Fibroblast of peridontal ligament (primary cell): ENCODE measurements at regions not wholly inside any gene's neighbourhood (a gene's known extent, or its start where the extent isn't known, plus 50 kb on each side); places are given as distances from the start of the nearest gene placed in this dataset.

Experiments used
- DNase-seq: peaks from one replicate; pipeline ENCODE4 v3.0.0-alpha.2; 2010; ENCODE audit errors: extremely low read depth

GRCh38 chr16:65222536-65222935, 100.7 kb upstream of the CDH11 start:
- no peak for DNase-seq

DNA sequence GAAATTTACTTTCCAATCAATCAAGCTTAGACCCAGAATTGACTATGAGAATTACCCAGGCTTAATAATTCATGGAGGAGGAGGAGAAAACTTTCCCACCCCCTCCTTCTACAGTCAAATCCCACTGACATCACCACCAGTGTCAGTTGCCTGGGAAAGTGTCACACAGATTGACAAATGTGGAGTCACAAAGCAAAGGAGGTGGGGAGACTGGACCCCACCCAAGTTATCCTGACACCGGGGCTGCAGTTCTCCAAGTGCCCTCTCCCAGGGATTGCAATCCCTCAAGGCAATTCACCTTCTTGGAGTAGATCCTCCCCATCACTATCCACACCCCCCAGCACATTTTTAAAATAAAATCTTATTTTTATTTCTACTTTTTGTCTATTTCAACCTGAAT, 100.2 kb upstream of the CDH11 start:
- no peak for DNase-seq

GRCh38 chr16:65219786-65220185, 97.9 kb upstream of the CDH11 start:
- DNase-seq: no peak

DNA sequence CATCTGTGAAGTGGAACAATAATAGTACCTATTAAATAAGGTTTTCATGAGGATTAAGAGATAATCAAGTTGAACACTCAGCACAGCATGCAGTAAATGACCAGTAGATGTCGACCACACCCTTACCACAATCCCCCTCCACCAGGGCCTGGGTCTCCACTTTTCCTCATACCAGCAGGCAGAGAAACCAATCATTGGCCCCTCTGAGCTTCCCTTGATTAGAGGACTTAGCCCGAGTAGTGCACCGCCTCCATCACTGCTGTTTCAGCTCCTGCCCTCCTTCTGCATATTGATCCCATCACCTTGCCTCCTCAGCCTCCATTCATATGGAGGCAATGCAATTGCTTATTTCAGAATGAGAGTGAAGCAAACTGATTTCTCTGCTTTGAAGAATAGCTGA, 96.5 kb upstream of the CDH11 start:
- DNase-seq: no peak

DNA sequence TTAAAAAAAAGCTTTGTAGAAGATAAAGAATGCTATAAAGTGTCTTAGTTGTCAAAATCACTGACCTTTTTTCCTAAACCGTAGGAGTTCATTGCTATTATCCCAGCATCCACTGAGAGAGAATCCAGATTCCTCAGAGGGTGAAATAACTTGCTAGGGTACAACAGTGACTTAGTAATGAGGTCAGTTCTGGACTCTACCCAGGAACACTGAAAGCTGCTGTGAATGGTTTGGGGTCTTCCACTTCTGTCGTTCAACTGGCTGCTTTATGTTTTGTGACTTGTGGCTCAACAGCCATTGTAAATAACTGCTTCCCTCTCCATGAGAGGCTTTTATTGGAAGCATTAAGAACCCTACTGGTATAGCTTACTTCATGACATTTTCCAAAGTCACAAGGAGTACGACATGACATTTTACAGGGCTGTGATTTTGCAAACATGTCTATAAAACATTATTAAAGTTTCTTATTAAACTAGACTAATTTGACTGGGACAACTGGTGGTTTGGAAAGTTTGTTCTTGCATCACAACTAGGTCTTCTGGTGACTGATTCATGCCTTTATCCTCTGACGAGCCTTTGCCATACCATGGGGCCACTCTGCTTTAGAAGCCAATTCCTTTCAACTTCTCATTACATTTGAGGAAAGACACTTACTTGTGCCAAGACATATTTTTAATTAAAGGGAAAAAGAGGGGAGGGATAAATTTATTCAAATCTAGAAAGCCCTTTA, 92.2 kb upstream of the CDH11 start:
- DNase-seq: no peak

DNA sequence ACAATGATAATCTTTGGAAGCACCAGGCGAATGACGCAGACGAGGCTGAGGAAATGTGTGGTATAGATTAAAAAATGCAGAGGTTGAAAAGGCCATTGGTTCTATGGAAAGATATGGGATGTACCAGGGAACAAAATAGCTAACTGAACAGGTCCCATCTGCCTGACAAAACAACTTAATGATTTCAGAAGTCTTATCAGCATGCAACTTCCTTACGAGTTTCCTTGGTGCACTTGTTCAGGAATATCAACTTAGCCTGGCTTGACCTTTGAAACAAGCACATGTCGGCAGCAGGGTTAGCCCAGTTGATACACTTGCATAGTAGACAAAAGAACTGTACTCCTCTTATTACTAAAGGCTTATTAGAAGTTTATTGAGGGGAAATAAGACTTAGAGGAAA, 90.9 kb upstream of the CDH11 start:
- no peak for DNase-seq

DNA sequence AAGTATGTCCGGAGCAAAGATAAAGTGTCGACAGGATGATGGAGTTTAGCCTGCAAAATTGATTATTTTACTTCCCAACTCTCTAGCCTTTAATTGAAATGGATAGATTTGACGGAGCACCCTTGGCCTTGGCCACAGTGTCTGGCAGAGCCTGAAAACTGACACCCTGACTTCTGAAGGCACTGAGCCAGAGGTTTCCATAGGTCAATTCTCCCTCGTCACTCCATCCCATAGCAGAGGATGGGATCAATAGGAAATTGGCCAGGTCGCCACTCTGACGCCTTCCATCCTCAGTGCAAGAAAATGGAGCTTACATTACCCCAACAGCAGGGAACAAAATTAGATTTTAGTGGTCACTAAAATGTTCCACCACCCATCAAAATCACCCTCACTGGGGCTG, 90.4 kb upstream of the CDH11 start:
- no peak for DNase-seq

DNA sequence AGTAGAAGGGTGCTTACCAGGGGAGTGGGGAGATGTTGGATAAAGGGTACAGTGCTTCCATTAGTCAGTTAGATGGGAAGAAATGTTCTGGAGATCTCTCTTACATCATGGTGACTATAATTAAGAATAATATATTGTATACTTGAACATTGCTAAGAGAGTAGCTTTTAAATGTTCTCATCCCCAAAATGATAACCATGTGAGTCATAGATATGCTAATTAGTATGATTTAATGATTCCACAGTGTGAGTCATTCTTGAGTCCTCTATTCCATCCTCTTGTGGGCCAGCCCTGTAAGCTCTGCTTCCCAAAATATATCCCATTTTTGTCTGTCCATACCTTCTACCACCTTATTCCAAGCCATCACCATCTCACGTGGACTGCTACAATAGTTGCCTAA, 80.6 kb upstream of the CDH11 start:
- peak; percentile 32 for DNase-seq

DNA sequence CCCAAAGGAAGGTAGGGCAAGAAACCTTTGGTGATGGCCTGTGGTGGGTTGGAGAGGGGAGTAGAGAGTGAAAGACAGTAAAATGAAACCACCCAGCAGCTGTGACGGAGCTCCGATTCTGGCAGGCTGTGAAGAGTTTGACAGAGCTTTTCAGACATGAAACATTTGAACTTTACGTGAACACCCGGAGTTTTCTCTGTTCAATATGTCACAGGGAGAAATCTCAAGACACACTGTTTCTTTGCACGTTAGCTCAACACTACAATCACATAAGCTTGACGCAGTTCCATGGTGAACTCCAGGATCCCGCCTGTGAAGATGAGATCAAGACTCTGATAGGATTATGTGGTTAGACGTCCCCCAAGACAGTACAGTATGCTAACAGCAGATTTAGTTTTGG, 79.6 kb upstream of the CDH11 start:
- no peak for DNase-seq

DNA sequence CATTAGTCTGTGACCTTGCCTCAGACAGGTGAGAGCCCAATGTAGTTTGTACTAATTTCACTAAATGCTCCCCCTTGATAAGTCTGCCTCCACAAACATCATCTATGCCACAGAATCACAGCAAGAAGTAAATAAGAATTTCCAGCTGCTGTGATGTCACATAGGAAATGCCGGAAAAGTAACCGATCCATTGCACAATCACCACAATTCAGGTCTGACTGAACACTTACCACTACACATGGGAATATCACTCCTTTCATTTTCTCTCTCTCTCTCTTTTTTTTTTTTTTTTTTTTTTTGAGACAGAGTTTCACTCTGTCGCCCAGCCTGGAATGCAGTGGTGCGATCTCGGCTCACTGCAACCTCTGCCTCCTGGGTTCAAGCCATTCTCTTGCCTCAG, 79.0 kb upstream of the CDH11 start:
- peak; percentile 64 for DNase-seq

DNA sequence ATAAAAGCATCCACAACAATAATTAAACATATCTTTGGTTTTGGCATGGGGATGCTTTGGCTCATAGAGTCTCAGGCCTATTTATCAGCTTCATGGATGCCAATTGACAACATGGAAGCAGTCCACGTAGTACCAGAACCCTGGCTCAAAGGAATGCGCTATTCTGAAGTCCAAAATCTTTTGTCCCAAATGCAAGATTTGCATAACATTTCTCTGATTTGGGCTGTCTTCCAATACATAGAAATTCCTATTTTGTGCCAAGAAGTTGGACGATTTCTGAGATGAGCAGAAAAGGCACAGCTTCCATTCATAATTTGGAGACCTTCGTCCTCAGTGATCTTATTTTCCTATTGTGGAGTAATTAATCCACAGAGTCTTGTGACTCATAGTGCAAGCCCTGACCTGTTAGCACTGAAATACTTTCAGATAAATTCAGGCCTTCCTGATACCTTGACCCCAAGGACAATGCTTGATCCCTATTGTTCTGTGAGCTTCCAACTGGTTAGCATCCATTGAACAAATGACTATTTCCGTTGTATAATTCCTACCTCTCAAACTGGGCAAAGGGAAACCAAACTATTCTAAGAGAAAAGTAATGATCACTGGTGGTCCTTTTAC, 78.4 kb upstream of the CDH11 start:
- DNase-seq: no peak

GRCh38 chr16:65196420-65197075, 74.7 kb upstream of the CDH11 start:
- peak; percentile 33 for DNase-seq

DNA sequence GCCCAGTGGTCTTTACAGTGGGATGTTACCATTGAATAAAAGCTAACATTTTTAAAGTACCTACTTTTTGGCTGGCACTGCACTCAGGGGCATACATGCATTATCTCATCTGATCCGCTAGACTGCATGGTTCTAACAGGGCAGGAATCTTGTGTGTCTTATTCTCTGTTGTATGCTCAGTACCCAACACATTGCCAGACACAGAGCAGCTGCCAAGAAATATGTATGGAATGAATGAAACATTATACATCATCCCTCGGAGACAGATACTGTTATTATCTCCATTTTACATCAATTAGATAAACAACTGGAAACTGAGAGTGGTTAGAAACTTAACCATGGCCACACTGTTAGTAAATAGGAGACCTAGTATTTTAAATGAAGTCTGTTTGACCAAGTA, 74.1 kb upstream of the CDH11 start:
- DNase-seq: no peak

DNA sequence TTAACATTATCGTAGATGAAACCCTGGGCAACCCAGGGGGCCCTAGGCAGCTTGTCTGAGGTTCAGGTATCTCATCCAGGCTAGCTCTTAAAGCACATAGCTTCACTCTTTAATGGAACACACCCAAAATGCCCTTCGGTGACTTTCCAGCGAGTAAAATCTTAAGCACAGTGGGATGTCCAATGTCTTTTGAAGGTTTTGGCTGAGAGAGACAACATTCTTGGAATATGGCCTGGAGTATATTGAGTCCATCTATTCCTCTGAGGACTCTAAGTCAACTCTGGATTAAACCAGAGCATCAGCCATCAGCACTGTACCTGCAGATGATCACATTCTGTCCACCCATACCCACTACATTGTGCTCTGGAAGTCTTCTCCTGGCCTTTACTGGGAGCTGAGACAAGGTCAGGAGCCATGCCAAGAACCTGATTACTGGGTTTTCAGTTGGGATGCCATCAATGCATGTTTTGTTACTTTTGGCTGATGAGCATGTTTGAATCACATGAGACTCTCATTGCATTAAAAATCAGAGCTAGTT, 63.4 kb upstream of the CDH11 start:
- no peak for DNase-seq

GRCh38 chr16:65181071-65181561, 59.3 kb upstream of the CDH11 start:
- peak; percentile 78 for DNase-seq

- no peak for DNase-seq
Measured at GRCh38 chr16:65178151-65178550, 56.3 kb upstream of the CDH11 start.

GRCh38 chr16:65176603-65177002, 54.7 kb upstream of the CDH11 start:
- peak; percentile 76 for DNase-seq

DNA sequence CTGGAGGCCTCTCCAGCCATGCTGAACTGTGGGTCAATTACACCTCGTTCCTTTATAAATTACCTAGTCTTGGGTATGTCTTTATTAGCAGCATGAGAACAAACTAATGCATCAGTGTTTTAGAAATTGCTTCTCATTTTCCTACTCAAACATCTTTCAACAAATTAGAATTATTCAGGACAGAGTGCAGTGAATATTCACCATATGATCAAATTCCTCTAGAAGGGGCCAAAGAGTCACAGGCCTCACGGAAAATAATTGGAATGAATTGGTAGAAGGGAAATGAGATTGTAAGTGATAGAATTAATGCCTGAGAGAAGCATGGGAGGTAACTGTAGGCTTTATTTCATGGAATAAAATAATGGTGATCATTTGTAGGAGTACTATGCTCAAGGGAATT, 50.5 kb upstream of the CDH11 start:
- DNase-seq: no peak
